GM19324 (cell line): ENCODE measurements at regions not wholly inside any gene's neighbourhood (a gene's known extent, or its start where the extent isn't known, plus 50 kb on each side); places are given as distances from the start of the nearest gene placed in this dataset.

Source experiments
- ATAC-seq: cut with Tn5 transposase; IDR thresholded peaks from one replicate; pipeline ENCODE4 v1.9.1; 2021; ENCODE audit warnings: mild to moderate bottlenecking, moderate library complexity; ENCODE audit not compliant: unreplicated experiment, low FRiP score

- ATAC-seq: no peak
These were observed 54.1 kb upstream of the GRAMD2B start for GRCh38 chr5:126369083-126369482.

- no peak for ATAC-seq
These were observed 53.0 kb upstream of the GRAMD2B start for GRCh38 chr5:126369995-126370731.

DNA sequence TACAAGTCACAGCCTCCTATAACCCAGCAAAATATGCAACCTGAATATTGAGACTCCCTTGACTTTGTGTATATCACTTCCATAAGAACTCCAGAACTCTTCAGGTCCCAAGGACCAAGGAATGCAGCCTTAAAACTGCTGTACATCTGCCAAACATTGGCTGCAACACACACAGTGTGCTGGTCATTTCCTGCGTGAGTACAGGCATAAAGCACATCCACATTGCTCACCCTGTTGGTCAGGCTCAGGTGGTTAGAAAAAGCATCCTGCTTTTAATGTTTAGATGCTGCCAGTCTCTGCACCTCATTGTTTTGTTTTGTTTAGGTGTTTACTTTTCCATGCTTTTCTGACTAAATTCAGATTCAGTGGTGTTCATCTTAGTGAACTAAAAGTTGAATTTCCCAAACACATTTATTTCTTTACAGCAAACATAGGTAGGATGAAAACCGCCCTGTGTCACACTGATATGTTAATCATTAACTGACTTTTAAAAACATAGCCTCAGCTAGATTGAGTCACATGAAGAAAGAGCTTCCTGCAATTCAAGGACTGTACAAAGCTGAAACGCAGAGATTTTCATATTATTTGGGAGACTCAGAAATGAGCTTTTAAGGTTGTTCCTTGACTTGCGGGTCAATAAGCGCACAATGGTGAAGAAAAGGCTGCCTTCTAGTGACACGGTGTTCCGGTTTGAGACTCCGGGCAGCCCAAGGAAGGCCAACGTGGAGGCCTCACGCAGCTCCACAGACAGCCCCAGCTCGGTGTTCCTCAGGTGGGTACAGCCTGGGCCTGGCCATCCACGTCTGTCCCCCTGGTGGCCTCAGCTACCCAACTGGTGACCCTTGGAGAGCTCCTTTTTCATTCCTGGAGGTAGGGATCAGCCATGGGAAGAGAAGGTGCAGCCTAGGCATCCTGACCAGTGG lies 52.2 kb upstream of the GRAMD2B start:
- ATAC-seq: no peak

DNA sequence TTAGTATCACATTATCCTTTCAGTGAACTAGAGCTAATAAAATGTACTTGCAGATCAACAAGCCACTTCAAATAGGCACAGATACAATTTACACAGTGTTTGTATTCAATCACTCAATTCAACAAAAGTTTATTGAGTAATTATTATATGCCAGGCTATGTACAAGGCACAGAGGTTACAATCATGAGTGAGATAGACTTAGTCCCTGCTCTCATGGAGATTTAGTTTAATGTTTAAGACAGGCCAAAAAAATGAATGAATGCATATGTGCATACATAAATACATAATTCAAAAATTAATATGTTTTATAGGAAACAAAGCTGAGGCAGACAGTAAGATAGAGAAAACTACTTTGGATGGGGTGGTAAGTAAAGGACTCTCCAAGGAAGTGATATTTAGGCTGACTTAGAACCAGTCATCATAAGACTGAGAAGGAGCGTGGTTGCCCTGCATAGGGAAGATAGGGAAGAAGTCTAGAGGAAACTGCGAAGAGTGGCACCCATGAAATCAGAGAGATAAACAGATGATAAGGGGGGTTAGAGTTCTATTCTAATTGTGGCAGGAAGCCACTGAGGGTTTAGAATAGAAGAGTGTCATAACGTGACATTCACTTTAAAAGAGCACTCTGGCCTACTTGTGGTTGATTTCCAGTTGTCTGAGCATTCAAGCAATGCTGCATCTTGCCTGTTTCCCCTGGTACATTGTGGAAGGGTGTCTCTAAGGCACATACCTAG lies 49.7 kb upstream of the GRAMD2B start:
- ATAC-seq: no peak
